B cell (primary cell): ENCODE measurements at regions not wholly inside any gene's neighbourhood (a gene's known extent, or its start where the extent isn't known, plus 50 kb on each side); places are given as distances from the start of the nearest gene placed in this dataset.

Experiments
- ATAC-seq: fragments of 200-7000 bp; cut with Tn5 transposase; one replicate; pipeline ENCODE4 v1.10.0; 2021; ENCODE audit warnings: low read depth, mild to moderate bottlenecking, moderate number of reproducible peaks, moderate library complexity
- CTCF ChIA-PET: fragments of 350-600 bp; sonication (Branson Sonifier 250); formaldehyde crosslinking; loops from one replicate; lab custom pipeline; 2021; ENCODE audit warnings: antibody characterized with exemption, inconsistent platforms; lab: Charles Lee
- POLR2A ChIA-PET: fragments of 350-600 bp; sonication (Branson Sonifier 250); formaldehyde crosslinking; loops from one replicate; lab custom pipeline; 2021; ENCODE audit warnings: antibody characterized with exemption; lab: Charles Lee
- DNase-seq: peaks from one replicate; pipeline ENCODE4 v3.0.0; 2013
- H2AFZ ChIP-seq: 2 replicates; pipeline ENCODE4 v1.6.1; 2012; ENCODE audit warnings: mild to moderate bottlenecking, low read depth, low read length; ENCODE audit not compliant: insufficient read depth, poor library complexity, severe bottlenecking
- H3K27ac ChIP-seq, 2 donors: 1 replicate in 1 of 2; 2 replicates in 1 of 2; pipeline ENCODE4 v1.5.1; 2012 to 2013; ENCODE audit warnings: low read length in 2 of 2, mild to moderate bottlenecking in 2 of 2, moderate library complexity in 1 of 2
- H3K27me3 ChIP-seq, 4 experiments: fragments of 200-600 bp in 1 of 4; sonication (generic) in 1 of 4; replicated peaks in 1 of 4; 1 replicate in 2 of 4; 2 replicates in 2 of 4; pipeline versions ENCODE4 v1.6.1 to v1.7.0; 2013 to 2016; ENCODE audit warnings: low read length in 3 of 4, mild to moderate bottlenecking in 2 of 4, mixed read lengths in 1 of 4, moderate library complexity in 1 of 4; ENCODE audit not compliant: insufficient read depth in 4 of 4, control insufficient read depth in 3 of 4; ENCODE audit errors: control extremely low read depth in 1 of 4
- H3K36me3 ChIP-seq, 2 experiments: replicated peaks in 1 of 2; 1 replicate in 1 of 2; 2 replicates in 1 of 2; pipeline versions ENCODE4 v1.6.1 to v1.7.1; 2013; ENCODE audit warnings: low read length in 1 of 2; ENCODE audit not compliant: insufficient read depth in 2 of 2, control insufficient read depth in 1 of 2; ENCODE audit errors: control extremely low read depth in 1 of 2, extremely low read depth in 1 of 2
- H3K4me1 ChIP-seq, 2 donors: fragments of 200-600 bp in 1 of 2; sonication (generic) in 1 of 2; 1 replicate in 1 of 2; 2 replicates in 1 of 2; pipeline versions ENCODE4 v1.5.1 to v1.6.1; 2013 to 2017; ENCODE audit warnings: low read length in 2 of 2; ENCODE audit not compliant: control insufficient read depth in 2 of 2, insufficient read depth in 2 of 2
- H3K4me2 ChIP-seq: replicated peaks from 2 replicates; pipeline ENCODE3; 2012; ENCODE audit warnings: mild to moderate bottlenecking, low read depth, low read length; ENCODE audit not compliant: poor library complexity, severe bottlenecking
- H3K4me3 ChIP-seq, 5 experiments: fragments of 200-600 bp in 1 of 5; sonication (generic) in 1 of 5; 1 replicate in 3 of 5; 2 replicates in 2 of 5; pipeline versions ENCODE4 v1.5.1 to v1.7.0; 2011 to 2016; ENCODE audit warnings: low read length in 4 of 5, mild to moderate bottlenecking in 4 of 5, low read depth in 2 of 5, control low read depth in 1 of 5, moderate library complexity in 1 of 5; ENCODE audit not compliant: insufficient read depth in 1 of 5; ENCODE audit errors: control extremely low read depth in 1 of 5, extremely low read depth in 1 of 5
- H3K79me2 ChIP-seq: fragments of 200-600 bp; sonication (generic); one replicate; pipeline ENCODE4 v1.6.0; 2016; ENCODE audit warnings: low read length; ENCODE audit not compliant: control insufficient read depth, insufficient read depth
- H3K9ac ChIP-seq: fragments of 200-600 bp; sonication (generic); 2 replicates; pipeline ENCODE4 v1.6.1; 2017; ENCODE audit warnings: mild to moderate bottlenecking, low read length, moderate library complexity
- H3K9me3 ChIP-seq, 3 donors: one replicate each; pipeline versions ENCODE4 v1.6.1 to v1.7.1; 2013; ENCODE audit warnings: low read length in 2 of 3; ENCODE audit not compliant: control insufficient read depth in 2 of 3, insufficient read depth in 1 of 3; ENCODE audit errors: control extremely low read depth in 1 of 3
- H4K20me1 ChIP-seq: 2 replicates; pipeline ENCODE4 v1.6.0; 2012; ENCODE audit warnings: mild to moderate bottlenecking, low read length; ENCODE audit not compliant: insufficient read depth, control insufficient read depth, poor library complexity, severe bottlenecking
- H3K27ac Mint-ChIP-seq: one replicate; pipeline ENCODE4 v1.8.0; 2021; ENCODE audit warnings: mixed read lengths
- H3K27me3 Mint-ChIP-seq: one replicate; pipeline ENCODE4 v1.8.0; 2021; ENCODE audit warnings: mixed read lengths
- H3K4me1 Mint-ChIP-seq: one replicate; pipeline ENCODE4 v1.8.0; 2021; ENCODE audit warnings: mixed read lengths
- H3K4me3 Mint-ChIP-seq: one replicate; pipeline ENCODE4 v1.8.0; 2021; ENCODE audit warnings: mixed read lengths
- H3K9me3 Mint-ChIP-seq: one replicate; pipeline ENCODE4 v1.8.0; 2022; ENCODE audit warnings: mixed read lengths; ENCODE audit not compliant: insufficient read depth
- EZH2 ChIP-seq: IDR thresholded peaks from 2 replicates; pipeline ENCODE4 v1.6.1; 2012; ENCODE audit warnings: borderline replicate concordance, low read depth, mild to moderate bottlenecking, moderate library complexity, low read length; ENCODE audit not compliant: insufficient read depth, poor library complexity, severe bottlenecking
- WGBS: methylation state at CpG from one replicate; pipeline ENCODE4 v1.1.5; 2013; ENCODE audit warnings: missing lambda C conversion rate; ENCODE audit not compliant: insufficient coverage; 5-methylcytosine and 5-hydroxymethylcytosine counted together
- intact Hi-C: fragments of 100-400 bp; cut with micrococcal nuclease; formaldehyde crosslinking; loops from one replicate; pipeline ENCODE4 v1.10.0; 2022
- TF ChIP-seq, protein P1 (sequence below): fragments of 200-600 bp; IDR thresholded peaks from one replicate; pipeline ENCODE4 v1.8.0; 2022; ENCODE audit warnings: antibody characterized with exemption, mild to moderate bottlenecking

DNA sequence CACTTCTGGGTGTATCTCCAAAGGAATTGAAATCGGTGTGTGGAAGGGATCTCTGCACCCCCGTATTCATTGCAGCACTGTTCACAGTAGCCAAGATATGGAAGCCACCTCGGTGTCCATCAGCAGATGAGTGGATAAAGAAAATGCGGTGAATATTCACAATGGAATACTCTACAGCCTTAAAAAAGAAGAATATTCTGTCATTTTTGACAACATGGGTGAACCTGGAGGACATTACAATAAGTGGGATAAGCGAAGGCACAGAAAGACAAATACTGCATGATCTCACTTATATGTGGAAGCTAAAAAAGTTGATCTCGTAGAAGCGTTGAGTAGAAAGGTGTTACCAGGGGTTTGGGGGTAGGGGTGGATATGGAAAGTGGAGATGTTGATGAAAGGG lies 111.9 kb downstream of the BEGAIN start:
- Mint-ChIP-seq H3K27ac (no peak overlapping the region), H3K4me1 (no peaks in the 10 kb centered on the region), H3K4me3 (no peak overlapping the region), H3K27me3 (no peaks in the 10 kb centered on the region), H3K9me3 (no peaks in the 10 kb centered on the region)
- H3K79me2 ChIP-seq: no peaks in the 10 kb centered on the region
- TF ChIP-seq EZH2: no peak
- TF ChIP-seq, protein P1, sequence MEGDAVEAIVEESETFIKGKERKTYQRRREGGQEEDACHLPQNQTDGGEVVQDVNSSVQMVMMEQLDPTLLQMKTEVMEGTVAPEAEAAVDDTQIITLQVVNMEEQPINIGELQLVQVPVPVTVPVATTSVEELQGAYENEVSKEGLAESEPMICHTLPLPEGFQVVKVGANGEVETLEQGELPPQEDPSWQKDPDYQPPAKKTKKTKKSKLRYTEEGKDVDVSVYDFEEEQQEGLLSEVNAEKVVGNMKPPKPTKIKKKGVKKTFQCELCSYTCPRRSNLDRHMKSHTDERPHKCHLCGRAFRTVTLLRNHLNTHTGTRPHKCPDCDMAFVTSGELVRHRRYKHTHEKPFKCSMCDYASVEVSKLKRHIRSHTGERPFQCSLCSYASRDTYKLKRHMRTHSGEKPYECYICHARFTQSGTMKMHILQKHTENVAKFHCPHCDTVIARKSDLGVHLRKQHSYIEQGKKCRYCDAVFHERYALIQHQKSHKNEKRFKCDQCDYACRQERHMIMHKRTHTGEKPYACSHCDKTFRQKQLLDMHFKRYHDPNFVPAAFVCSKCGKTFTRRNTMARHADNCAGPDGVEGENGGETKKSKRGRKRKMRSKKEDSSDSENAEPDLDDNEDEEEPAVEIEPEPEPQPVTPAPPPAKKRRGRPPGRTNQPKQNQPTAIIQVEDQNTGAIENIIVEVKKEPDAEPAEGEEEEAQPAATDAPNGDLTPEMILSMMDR: no peak
- H4K20me1 ChIP-seq: no peaks in the 10 kb centered on the region
- POLR2A ChIA-PET: no interaction called here
- CTCF ChIA-PET: no interaction called here
- no peaks in the 10 kb centered on the region for H3K27me3 ChIP-seq
- WGBS: 98% methylated on average over 4 of the region's 7 CpGs
- ATAC-seq (no peak), DNase-seq (no peak)
- H3K4me3 ChIP-seq: no peak overlapping the region
- H2AFZ ChIP-seq: no peak overlapping the region
- H3K27ac ChIP-seq: no peak overlapping the region
- H3K4me2 ChIP-seq: no peak overlapping the region
- H3K9me3 ChIP-seq: no peaks in the 10 kb centered on the region
- no peaks in the 10 kb centered on the region for H3K36me3 ChIP-seq
- H3K9ac ChIP-seq: no peak overlapping the region
- intact Hi-C loops: no loop called here
- H3K4me1 ChIP-seq: no peaks in the 10 kb centered on the region

DNA sequence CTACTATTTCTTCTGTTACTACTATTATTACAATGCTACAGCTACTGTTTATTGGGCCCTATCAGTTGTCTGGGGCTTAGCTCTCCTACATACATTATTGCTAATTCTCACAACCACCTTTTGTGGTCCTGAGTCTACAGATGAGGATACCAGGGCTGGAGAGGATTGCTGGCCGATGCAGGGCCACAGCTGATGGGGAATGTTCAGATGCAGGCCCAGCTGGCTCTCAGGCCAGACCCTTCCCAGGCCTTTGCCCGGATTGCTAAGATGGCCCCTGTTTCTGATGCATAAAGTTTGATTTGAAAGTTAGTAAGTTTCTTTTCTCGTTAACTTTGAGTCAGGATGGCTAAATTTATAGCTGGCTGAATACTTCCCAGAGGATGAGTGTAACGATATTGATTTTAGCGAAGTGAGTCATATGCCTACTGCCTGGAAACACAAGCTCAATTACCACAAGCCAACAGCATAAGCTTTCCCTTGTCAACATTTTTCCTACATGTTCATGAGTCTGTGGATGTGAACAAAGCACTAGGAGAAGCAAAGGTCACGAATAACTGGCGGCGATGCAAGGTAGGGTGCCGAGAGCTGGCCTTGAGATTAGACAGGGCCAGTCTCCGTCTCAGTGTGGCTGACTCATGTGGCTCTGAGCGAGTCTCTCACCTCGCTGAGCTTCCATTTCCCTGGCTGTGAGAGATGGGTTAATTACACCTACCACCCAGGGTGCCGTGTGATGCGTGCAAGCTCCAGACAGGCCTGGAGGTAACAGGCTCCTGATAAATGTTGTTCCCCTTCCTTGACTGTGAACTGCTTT lies 111.0 kb downstream of the BEGAIN start:
- Histone ChIP-seq H3K9me3 (no peaks in the 10 kb centered on the region), H3K36me3 (no peaks in the 10 kb centered on the region), H3K9ac (no peak overlapping the region), H3K4me2 (no peak overlapping the region), H2AFZ (no peak overlapping the region), H3K79me2 (no peaks in the 10 kb centered on the region), H3K4me1 (no peaks in the 10 kb centered on the region), H3K27me3 (no peaks in the 10 kb centered on the region), H3K27ac (no peak overlapping the region), H4K20me1 (no peaks in the 10 kb centered on the region), H3K4me3 (no peak overlapping the region)
- CTCF ChIA-PET: no interaction called here
- Mint-ChIP-seq H3K4me1 (no peaks in the 10 kb centered on the region), H3K27me3 (no peaks in the 10 kb centered on the region), H3K9me3 (no peaks in the 10 kb centered on the region), H3K4me3 (no peak overlapping the region), H3K27ac (no peak overlapping the region)
- intact Hi-C loops: no loop called here
- DNase-seq: no peak
- POLR2A ChIA-PET: no interaction called here
- 96% methylated on average over 11 of the region's 14 CpGs for WGBS
- ATAC-seq: no peak
- no peak for TF ChIP-seq EZH2
- TF ChIP-seq, protein P1: no peak
